Stimulated activated naive CD8-positive, alpha-beta T cell treated with anti-CD3 and anti-CD28 coated beads, Interleukin-15, Interleukin-2, amounts not matched to agents 100 ng/mL and 50 ng/mL, for 24 hours (primary cell): ENCODE measurements at regions not wholly inside any gene's neighbourhood (a gene's known extent, or its start where the extent isn't known, plus 50 kb on each side); places are given as distances from the start of the nearest gene placed in this dataset.
"Not testable (repeated sequence)": the region's sequence is repeated elsewhere in the genome, so short reads cannot be mapped to it uniquely, and the experiment has no call there.

Experiments used
- H3K27ac Mint-ChIP-seq: one replicate; pipeline ENCODE4 v1.8.0; 2021; ENCODE audit warnings: mild to moderate bottlenecking, mixed read lengths
- H3K27me3 Mint-ChIP-seq: one replicate; pipeline ENCODE4 v1.8.0; 2021; ENCODE audit warnings: mixed read lengths
- H3K36me3 Mint-ChIP-seq: one replicate; pipeline ENCODE4 v1.8.0; 2021; ENCODE audit warnings: low read depth, mixed read lengths
- H3K4me1 Mint-ChIP-seq: one replicate; pipeline ENCODE4 v1.8.0; 2021; ENCODE audit warnings: low read depth, mixed read lengths
- H3K4me3 Mint-ChIP-seq: one replicate; pipeline ENCODE4 v1.8.0; 2021; ENCODE audit warnings: mild to moderate bottlenecking, mixed read lengths
- H3K9me3 Mint-ChIP-seq: one replicate; pipeline ENCODE4 v1.8.0; 2021; ENCODE audit warnings: mixed read lengths

DNA sequence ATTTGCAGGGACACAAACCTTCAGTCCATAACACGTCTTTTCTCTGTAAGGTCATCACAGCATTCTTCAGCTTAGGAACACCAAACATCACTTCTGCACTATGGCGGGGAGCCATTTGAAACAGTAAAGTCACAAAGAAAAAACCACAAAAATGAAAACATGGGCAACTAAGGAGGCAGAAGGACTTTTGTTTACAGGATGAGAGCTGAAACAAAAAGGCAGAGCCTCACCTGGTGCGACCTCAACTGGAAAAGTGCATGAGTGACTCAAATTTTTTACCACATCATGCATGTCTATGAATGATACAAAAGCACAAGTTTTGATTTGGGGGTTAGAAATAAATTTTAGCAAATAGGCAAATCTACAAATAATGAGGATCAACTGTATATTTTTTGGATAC lies 68.2 kb upstream of the TNFAIP3 start:
- no peaks in the 10 kb centered on the region for H3K9me3 Mint-ChIP-seq
- H3K27me3 Mint-ChIP-seq = no peaks in the 10 kb centered on the region
- peaks cover 82% of the 10 kb centered on the region for H3K4me1 Mint-ChIP-seq
- peaks cover 4% of the 10 kb centered on the region for H3K36me3 Mint-ChIP-seq
- peak overlapping the region; percentile 8 for H3K4me3 Mint-ChIP-seq
- H3K27ac Mint-ChIP-seq = peak overlapping the region; percentile 61

GRCh38 chr6:137799950-137800568 lies 67.0 kb upstream of the TNFAIP3 start:
- peak overlapping the region; percentile 53 for H3K27ac Mint-ChIP-seq
- H3K36me3 Mint-ChIP-seq = peaks cover 4% of the 10 kb centered on the region
- H3K4me1 Mint-ChIP-seq = peaks cover 82% of the 10 kb centered on the region
- H3K4me3 Mint-ChIP-seq = no peak overlapping the region
- H3K9me3 Mint-ChIP-seq = no peaks in the 10 kb centered on the region
- no peaks in the 10 kb centered on the region for H3K27me3 Mint-ChIP-seq

GRCh38 chr6:137800762-137801161 lies 66.3 kb upstream of the TNFAIP3 start:
- H3K36me3 Mint-ChIP-seq = peaks cover 4% of the 10 kb centered on the region
- peaks cover 82% of the 10 kb centered on the region for H3K4me1 Mint-ChIP-seq
- H3K27ac Mint-ChIP-seq = peak overlapping the region; percentile 53
- H3K9me3 Mint-ChIP-seq = no peaks in the 10 kb centered on the region
- no peak overlapping the region for H3K4me3 Mint-ChIP-seq
- H3K27me3 Mint-ChIP-seq = no peaks in the 10 kb centered on the region

GRCh38 chr6:137801352-137802114 lies 65.5 kb upstream of the TNFAIP3 start:
- Mint-ChIP-seq H3K36me3 (peaks cover 4% of the 10 kb centered on the region), H3K27ac (no peak overlapping the region), H3K27me3 (no peaks in the 10 kb centered on the region), H3K4me1 (peaks cover 78% of the 10 kb centered on the region), H3K4me3 (no peak overlapping the region), H3K9me3 (no peaks in the 10 kb centered on the region)

DNA sequence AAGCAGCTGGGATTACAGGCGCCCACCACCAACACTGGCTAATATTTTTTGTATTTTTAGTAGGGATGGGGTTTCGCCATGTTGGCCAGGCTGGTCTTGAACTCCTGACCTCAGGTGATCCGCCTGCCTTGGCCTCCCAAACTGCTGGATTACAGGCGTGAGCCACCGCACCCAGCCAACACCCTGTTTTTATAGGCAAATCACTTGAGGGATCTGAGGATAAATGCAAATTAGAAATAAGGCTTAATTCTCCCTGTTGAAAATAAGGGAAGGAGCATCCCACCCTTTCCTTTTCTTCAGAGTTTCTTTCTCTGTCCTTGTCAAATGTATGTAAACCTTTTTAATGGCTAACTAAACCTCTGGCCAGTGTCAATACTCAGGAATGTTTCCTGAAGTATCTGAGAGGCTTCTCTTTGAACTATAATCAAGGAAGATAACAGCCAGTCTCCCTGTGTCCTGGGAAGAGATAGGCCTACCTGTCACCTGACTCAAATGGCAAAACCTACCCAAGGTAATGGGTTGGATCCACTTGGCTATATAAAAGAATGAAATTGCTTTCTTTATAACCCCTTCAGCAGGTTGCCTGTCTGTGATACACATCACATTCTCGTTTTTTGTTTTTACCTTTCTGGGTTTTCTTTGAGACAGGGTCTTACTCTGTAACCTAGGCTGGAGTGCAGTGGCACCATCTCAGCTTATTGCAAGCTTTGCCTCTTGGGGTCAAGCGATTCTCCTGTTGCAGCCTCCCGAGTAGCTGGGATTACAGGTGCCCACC lies 64.5 kb upstream of the TNFAIP3 start:
- H3K4me1 Mint-ChIP-seq = peaks cover 77% of the 10 kb centered on the region
- peaks cover 4% of the 10 kb centered on the region for H3K36me3 Mint-ChIP-seq
- no peaks in the 10 kb centered on the region for H3K9me3 Mint-ChIP-seq
- H3K4me3 Mint-ChIP-seq = no peak overlapping the region
- H3K27me3 Mint-ChIP-seq = no peaks in the 10 kb centered on the region
- no peak overlapping the region for H3K27ac Mint-ChIP-seq

GRCh38 chr6:137804637-137805036 lies 62.4 kb upstream of the TNFAIP3 start:
- H3K9me3 Mint-ChIP-seq = no peaks in the 10 kb centered on the region
- no peak overlapping the region for H3K4me3 Mint-ChIP-seq
- H3K36me3 Mint-ChIP-seq = peaks cover 4% of the 10 kb centered on the region
- no peaks in the 10 kb centered on the region for H3K27me3 Mint-ChIP-seq
- peaks cover 77% of the 10 kb centered on the region for H3K4me1 Mint-ChIP-seq
- H3K27ac Mint-ChIP-seq = no peak overlapping the region

DNA sequence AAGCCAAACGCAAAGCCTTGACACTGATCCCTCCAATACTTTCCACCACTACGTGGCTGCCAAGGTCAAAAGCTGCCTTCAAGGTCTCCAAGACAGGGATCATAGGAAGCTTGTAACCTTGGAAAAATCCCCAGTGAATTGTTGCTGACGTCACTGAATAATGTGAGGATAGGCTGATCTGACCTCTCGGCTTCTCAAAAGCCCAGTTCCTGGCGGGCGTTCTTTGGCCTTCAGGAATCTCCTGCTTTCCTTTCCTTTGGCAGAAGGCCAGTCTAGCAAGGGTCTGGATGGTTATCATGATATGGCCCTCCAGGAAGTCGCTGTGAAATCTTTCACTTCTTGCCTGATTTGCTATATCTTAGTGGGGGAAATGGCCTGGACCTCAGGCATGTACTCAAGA lies 61.4 kb upstream of the TNFAIP3 start:
- no peaks in the 10 kb centered on the region for H3K9me3 Mint-ChIP-seq
- H3K36me3 Mint-ChIP-seq = peaks cover 4% of the 10 kb centered on the region
- no peak overlapping the region for H3K4me3 Mint-ChIP-seq
- H3K27ac Mint-ChIP-seq = no peak overlapping the region
- peaks cover 77% of the 10 kb centered on the region for H3K4me1 Mint-ChIP-seq
- no peaks in the 10 kb centered on the region for H3K27me3 Mint-ChIP-seq

- Mint-ChIP-seq H3K4me3 (no peak overlapping the region), H3K36me3 (peaks cover 4% of the 10 kb centered on the region), H3K4me1 (peaks cover 78% of the 10 kb centered on the region), H3K27me3 (no peaks in the 10 kb centered on the region), H3K27ac (no peak overlapping the region), H3K9me3 (no peaks in the 10 kb centered on the region)
These were observed 60.0 kb upstream of the TNFAIP3 start for GRCh38 chr6:137806914-137807682.

DNA sequence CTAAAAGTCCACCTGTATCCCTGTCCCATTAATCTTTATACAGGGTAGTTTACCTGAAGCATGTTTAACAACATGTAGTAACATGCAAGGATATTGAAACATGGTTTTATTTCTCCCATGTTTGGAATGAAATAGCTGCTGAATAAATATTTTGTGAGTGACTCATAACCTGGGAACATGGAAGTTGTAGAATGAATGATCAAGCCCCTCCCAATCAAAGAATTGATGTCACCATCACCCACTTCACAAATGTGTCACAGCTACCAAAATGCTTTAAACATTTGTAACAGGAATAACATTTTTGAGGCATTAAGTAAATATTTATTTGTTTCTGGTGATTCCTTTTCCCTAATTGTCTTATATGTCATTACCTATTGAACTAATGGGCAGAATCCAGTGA lies 58.9 kb upstream of the TNFAIP3 start:
- no peak overlapping the region for H3K27ac Mint-ChIP-seq
- peaks cover 89% of the 10 kb centered on the region for H3K4me1 Mint-ChIP-seq
- H3K27me3 Mint-ChIP-seq = no peaks in the 10 kb centered on the region
- peaks cover 4% of the 10 kb centered on the region for H3K36me3 Mint-ChIP-seq
- H3K4me3 Mint-ChIP-seq = no peak overlapping the region
- H3K9me3 Mint-ChIP-seq = no peaks in the 10 kb centered on the region

GRCh38 chr6:137808836-137809315 lies 58.2 kb upstream of the TNFAIP3 start:
- H3K27ac Mint-ChIP-seq = no peak overlapping the region
- no peak overlapping the region for H3K4me3 Mint-ChIP-seq

GRCh38 chr6:137809895-137810553 lies 57.0 kb upstream of the TNFAIP3 start:
- Mint-ChIP-seq H3K27ac (peak overlapping the region; percentile 59), H3K4me1 (peaks cover 78% of the 10 kb centered on the region)
- H3K36me3 Mint-ChIP-seq, H3K9me3 Mint-ChIP-seq, H3K27me3 Mint-ChIP-seq, H3K4me3 Mint-ChIP-seq: not testable (repeated sequence)

More at GRCh38 chr6:137808836-137809315, 58.2 kb upstream of the TNFAIP3 start:
- H3K36me3 Mint-ChIP-seq = no peaks in the 10 kb centered on the region
- peaks cover 89% of the 10 kb centered on the region for H3K4me1 Mint-ChIP-seq
- H3K27me3 Mint-ChIP-seq = no peaks in the 10 kb centered on the region
- H3K9me3 Mint-ChIP-seq = no peaks in the 10 kb centered on the region

DNA sequence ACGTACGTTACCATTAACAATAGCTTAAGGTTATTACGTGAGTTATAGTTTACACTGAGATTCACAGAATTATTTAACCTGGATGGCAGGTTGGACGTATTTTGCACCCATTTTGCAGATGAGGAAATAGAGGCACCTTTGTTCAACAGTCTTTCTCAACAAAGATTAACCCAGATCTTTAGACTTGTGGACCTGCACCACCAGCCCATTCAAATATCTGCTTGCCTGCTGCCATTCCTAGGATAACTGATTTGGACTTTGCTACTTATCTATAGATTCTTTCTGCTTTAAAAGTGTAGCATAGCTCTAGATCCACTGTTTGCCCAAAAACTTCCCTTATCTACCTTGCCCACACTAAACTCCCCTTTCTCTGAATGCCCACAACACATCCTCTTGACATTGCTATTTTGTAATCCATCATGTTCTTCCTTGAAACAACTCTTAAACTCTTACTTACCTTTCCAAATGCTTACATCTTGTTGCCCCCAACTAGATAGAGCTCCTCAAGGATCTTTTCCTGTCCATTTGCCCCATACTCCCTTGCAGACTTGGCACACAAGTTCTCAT lies 56.4 kb upstream of the TNFAIP3 start:
- H3K36me3 Mint-ChIP-seq = no peaks in the 10 kb centered on the region
- H3K4me3 Mint-ChIP-seq = peak overlapping the region; percentile 74
- no peaks in the 10 kb centered on the region for H3K27me3 Mint-ChIP-seq
- H3K9me3 Mint-ChIP-seq = no peaks in the 10 kb centered on the region
- peaks cover 76% of the 10 kb centered on the region for H3K4me1 Mint-ChIP-seq
- peak overlapping the region; percentile 93 for H3K27ac Mint-ChIP-seq

DNA sequence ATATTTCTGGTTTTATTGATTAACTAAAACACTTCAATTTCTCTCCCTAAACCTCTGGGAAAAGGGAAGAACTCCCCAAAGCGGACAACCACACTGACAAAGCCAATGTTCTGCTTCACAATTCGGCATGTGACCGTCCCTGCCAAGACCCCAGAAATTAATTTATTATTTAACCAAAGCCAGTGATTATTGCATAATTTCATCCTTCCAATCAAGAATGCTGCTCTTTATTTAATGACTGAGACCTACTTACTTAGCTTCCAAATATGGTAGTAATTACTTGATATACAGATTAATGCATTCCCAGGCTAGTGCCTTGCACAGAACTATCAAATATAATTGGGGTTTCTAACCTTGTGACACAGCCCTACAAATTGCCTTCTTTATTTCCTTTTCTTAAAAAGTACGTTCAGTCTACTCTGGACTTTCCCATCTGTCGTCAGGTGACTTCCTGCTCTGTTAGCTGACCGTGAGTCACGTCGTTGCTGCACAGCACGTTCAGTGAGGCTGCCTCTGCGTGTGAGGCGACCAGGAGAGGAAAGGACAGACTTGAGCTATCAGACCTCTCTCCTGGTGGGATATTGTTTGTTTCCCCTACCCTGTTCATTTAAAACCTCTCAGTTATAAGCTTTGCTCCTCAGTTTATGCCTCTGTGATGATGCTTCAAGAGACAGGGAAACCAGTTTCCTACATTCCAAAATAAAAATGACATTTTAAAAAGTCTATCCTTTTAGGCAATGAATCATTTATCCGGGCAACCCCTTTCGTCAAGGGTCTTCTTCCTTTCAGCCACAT lies 55.7 kb upstream of the TNFAIP3 start:
- Mint-ChIP-seq H3K36me3 (no peaks in the 10 kb centered on the region), H3K9me3 (no peaks in the 10 kb centered on the region), H3K27me3 (no peaks in the 10 kb centered on the region), H3K4me3 (peak overlapping the region; percentile 74), H3K4me1 (peaks cover 81% of the 10 kb centered on the region), H3K27ac (peak overlapping the region; percentile 93)
